ENCODE measurements at regions not wholly inside any gene's neighbourhood (a gene's known extent, or its start where the extent isn't known, plus 50 kb on each side); places are given as distances from the start of the nearest gene placed in this dataset.

DNA sequence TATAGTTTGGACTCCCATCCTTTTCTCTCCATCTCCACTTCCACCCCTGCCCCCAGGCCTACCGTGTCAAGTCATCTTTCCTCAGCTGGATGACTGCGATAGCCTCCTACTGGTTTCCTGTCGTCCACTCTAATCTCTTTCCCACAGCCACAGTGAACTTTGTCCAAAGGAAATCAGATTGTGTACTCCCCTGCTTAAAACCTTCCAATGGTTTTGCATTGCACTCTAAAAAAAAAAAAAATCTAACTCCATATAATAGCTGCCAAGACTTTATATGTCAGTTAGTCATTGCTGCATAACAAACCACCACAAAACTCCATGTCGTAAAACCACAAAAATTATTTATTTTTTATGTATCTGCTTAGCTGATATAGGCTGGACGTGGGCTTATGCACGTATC lies 160.2 kb upstream of the CCDC68 start:
- no peak for TF ChIP-seq OSR1 (CRISPR knock-in tag; IDR thresholded peaks at IDR 0.05)
- TF ChIP-seq, protein P1, sequence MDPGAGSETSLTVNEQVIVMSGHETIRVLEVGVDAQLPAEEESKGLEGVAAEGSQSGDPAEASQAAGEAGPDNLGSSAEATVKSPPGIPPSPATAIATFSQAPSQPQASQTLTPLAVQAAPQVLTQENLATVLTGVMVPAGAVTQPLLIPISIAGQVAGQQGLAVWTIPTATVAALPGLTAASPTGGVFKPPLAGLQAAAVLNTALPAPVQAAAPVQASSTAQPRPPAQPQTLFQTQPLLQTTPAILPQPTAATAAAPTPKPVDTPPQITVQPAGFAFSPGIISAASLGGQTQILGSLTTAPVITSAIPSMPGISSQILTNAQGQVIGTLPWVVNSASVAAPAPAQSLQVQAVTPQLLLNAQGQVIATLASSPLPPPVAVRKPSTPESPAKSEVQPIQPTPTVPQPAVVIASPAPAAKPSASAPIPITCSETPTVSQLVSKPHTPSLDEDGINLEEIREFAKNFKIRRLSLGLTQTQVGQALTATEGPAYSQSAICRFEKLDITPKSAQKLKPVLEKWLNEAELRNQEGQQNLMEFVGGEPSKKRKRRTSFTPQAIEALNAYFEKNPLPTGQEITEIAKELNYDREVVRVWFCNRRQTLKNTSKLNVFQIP (CRISPR knock-in tag; IDR thresholded peaks at IDR 0.05; ENCODE audit: borderline replicate concordance, low read depth): no peak
- no peak for TF ChIP-seq TOX (CRISPR knock-in tag; IDR thresholded peaks at IDR 0.05; ENCODE audit: borderline replicate concordance)
- no peak for TF ChIP-seq ISL1 (CRISPR knock-in tag; IDR thresholded peaks at IDR 0.05)
- no peak for TF ChIP-seq ZNF565 (CRISPR knock-in tag; conservative IDR thresholded peaks at IDR 0.05; ENCODE audit: low read depth)
- no peak for TF ChIP-seq TCF4 (CRISPR knock-in tag; IDR thresholded peaks at IDR 0.05; ENCODE audit: borderline replicate concordance)
- ATAC-seq: no peak

DNA sequence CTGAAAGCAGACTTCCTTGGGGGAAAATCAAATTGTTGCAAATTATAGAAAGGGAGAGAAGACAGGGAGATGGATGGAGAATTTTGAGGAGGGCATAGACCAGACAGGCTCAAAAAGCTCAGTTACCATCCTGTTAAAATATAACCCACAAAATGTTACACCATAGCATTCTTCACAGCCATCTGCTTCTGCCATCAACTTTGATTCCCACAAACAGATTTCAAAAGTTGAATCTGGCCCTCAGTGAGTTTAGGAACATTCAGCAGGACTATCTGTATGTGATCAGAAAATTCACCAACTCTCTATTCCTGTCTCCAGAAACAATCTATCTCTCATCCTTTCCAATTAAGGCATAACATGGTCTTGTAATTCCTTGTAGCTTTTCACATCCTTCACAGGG lies 159.8 kb upstream of the CCDC68 start:
- TF ChIP-seq ZFP30 (CRISPR knock-in tag; IDR thresholded peaks at IDR 0.05): no peak
- no peak for TF ChIP-seq OSR1 (CRISPR knock-in tag; IDR thresholded peaks at IDR 0.05)
- no peak for TF ChIP-seq ZNF565 (CRISPR knock-in tag; conservative IDR thresholded peaks at IDR 0.05; ENCODE audit: low read depth)
- no peak for TF ChIP-seq TCF4 (CRISPR knock-in tag; IDR thresholded peaks at IDR 0.05; ENCODE audit: borderline replicate concordance)
- TF ChIP-seq GLIS3 (CRISPR knock-in tag; IDR thresholded peaks at IDR 0.05): no peak
- no peak for ATAC-seq

DNA sequence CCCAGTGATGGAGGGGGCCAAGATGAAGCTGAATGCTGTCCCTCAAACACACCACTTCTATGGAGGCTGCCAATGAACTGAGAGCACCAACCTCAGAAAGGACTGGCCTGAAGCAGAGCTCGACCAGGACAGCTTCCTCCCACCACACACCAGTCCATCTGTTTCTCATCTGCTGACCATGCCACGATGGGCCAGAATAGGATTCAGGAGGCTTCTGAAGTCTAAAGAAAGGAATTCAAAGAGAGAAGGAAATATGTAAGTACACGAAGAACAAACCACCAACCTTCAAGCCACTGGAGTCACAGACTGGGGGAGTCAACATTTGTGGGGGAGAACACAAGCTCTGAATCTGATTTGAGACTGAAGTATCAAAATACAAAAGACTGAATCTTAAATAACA lies 157.6 kb upstream of the CCDC68 start:
- TF ChIP-seq OSR1 (CRISPR knock-in tag; IDR thresholded peaks at IDR 0.05) (no peak), TCF4 (CRISPR knock-in tag; IDR thresholded peaks at IDR 0.05; ENCODE audit: borderline replicate concordance) (no peak), ZFP30 (CRISPR knock-in tag; IDR thresholded peaks at IDR 0.05) (no peak), SNAI2 (CRISPR knock-in tag; IDR thresholded peaks at IDR 0.05) (no peak), TOX (CRISPR knock-in tag; IDR thresholded peaks at IDR 0.05; ENCODE audit: borderline replicate concordance) (no peak), ZC3H10 (CRISPR knock-in tag; IDR thresholded peaks at IDR 0.05) (no peak), GLIS3 (CRISPR knock-in tag; IDR thresholded peaks at IDR 0.05) (no peak)
- TF ChIP-seq, protein P2, sequence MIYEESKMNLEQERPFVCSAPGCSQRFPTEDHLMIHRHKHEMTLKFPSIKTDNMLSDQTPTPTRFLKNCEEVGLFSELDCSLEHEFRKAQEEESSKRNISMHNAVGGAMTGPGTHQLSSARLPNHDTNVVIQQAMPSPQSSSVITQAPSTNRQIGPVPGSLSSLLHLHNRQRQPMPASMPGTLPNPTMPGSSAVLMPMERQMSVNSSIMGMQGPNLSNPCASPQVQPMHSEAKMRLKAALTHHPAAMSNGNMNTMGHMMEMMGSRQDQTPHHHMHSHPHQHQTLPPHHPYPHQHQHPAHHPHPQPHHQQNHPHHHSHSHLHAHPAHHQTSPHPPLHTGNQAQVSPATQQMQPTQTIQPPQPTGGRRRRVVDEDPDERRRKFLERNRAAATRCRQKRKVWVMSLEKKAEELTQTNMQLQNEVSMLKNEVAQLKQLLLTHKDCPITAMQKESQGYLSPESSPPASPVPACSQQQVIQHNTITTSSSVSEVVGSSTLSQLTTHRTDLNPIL (CRISPR knock-in tag; IDR thresholded peaks at IDR 0.05; ENCODE audit: low read depth): no peak
- TF ChIP-seq, protein P3, sequence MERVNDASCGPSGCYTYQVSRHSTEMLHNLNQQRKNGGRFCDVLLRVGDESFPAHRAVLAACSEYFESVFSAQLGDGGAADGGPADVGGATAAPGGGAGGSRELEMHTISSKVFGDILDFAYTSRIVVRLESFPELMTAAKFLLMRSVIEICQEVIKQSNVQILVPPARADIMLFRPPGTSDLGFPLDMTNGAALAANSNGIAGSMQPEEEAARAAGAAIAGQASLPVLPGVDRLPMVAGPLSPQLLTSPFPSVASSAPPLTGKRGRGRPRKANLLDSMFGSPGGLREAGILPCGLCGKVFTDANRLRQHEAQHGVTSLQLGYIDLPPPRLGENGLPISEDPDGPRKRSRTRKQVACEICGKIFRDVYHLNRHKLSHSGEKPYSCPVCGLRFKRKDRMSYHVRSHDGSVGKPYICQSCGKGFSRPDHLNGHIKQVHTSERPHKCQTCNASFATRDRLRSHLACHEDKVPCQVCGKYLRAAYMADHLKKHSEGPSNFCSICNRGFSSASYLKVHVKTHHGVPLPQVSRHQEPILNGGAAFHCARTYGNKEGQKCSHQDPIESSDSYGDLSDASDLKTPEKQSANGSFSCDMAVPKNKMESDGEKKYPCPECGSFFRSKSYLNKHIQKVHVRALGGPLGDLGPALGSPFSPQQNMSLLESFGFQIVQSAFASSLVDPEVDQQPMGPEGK (CRISPR knock-in tag; IDR thresholded peaks at IDR 0.05; ENCODE audit: borderline replicate concordance): no peak
- TF ChIP-seq, protein P4, sequence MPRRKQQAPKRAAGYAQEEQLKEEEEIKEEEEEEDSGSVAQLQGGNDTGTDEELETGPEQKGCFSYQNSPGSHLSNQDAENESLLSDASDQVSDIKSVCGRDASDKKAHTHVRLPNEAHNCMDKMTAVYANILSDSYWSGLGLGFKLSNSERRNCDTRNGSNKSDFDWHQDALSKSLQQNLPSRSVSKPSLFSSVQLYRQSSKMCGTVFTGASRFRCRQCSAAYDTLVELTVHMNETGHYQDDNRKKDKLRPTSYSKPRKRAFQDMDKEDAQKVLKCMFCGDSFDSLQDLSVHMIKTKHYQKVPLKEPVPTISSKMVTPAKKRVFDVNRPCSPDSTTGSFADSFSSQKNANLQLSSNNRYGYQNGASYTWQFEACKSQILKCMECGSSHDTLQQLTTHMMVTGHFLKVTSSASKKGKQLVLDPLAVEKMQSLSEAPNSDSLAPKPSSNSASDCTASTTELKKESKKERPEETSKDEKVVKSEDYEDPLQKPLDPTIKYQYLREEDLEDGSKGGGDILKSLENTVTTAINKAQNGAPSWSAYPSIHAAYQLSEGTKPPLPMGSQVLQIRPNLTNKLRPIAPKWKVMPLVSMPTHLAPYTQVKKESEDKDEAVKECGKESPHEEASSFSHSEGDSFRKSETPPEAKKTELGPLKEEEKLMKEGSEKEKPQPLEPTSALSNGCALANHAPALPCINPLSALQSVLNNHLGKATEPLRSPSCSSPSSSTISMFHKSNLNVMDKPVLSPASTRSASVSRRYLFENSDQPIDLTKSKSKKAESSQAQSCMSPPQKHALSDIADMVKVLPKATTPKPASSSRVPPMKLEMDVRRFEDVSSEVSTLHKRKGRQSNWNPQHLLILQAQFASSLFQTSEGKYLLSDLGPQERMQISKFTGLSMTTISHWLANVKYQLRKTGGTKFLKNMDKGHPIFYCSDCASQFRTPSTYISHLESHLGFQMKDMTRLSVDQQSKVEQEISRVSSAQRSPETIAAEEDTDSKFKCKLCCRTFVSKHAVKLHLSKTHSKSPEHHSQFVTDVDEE (CRISPR knock-in tag; IDR thresholded peaks at IDR 0.05): no peak
- peak; percentile 73 for ATAC-seq

DNA sequence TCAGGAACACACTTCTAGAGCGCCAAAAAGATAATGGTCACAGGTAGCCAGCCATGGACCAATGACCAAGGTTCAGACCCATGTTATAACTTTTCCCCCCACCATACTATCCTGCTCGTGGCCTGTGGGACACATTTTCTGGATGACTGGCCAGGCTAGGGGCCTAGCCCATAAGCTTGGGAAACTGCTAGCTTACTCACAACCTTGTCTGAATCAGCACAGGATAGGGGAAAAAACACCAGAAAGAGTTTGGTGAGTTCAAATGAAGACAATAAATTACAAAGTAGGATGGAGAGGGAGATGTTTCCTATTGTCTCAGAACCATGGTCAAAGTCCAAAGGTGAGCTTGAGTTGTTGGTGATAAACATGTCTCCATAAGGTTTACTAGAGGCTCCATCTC lies 156.3 kb upstream of the CCDC68 start:
- ATAC-seq: no peak
- TF ChIP-seq RARB (CRISPR knock-in tag; IDR thresholded peaks at IDR 0.05) (no peak), ARNTL (CRISPR knock-in tag; IDR thresholded peaks at IDR 0.05; ENCODE audit: borderline replicate concordance, low read depth) (no peak), ZNF565 (CRISPR knock-in tag; conservative IDR thresholded peaks at IDR 0.05; ENCODE audit: low read depth) (no peak), ZNF8 (CRISPR knock-in tag; IDR thresholded peaks at IDR 0.05) (no peak), TCF4 (CRISPR knock-in tag; IDR thresholded peaks at IDR 0.05; ENCODE audit: borderline replicate concordance) (no peak), PPARA (CRISPR knock-in tag; IDR thresholded peaks at IDR 0.05; ENCODE audit: borderline replicate concordance) (no peak), ZC3H10 (CRISPR knock-in tag; IDR thresholded peaks at IDR 0.05) (no peak), ZFP3 (CRISPR knock-in tag; IDR thresholded peaks at IDR 0.05) (no peak), ISL1 (CRISPR knock-in tag; IDR thresholded peaks at IDR 0.05) (no peak), BACH2 (CRISPR knock-in tag; IDR thresholded peaks at IDR 0.05; ENCODE audit: borderline replicate concordance) (no peak), GLIS3 (CRISPR knock-in tag; IDR thresholded peaks at IDR 0.05) (no peak)
- TF ChIP-seq, protein P2 (CRISPR knock-in tag; IDR thresholded peaks at IDR 0.05; ENCODE audit: low read depth): no peak
- TF ChIP-seq, protein P3 (CRISPR knock-in tag; IDR thresholded peaks at IDR 0.05; ENCODE audit: borderline replicate concordance): no peak
- TF ChIP-seq, protein P4 (CRISPR knock-in tag; IDR thresholded peaks at IDR 0.05): no peak
